GM18499 (cell line): ENCODE measurements at regions not wholly inside any gene's neighbourhood (a gene's known extent, or its start where the extent isn't known, plus 50 kb on each side); places are given as distances from the start of the nearest gene placed in this dataset.

Source experiments
- ATAC-seq: cut with Tn5 transposase; IDR thresholded peaks from one replicate; pipeline ENCODE4 v1.9.1; 2021; ENCODE audit warnings: moderate number of reproducible peaks; ENCODE audit not compliant: insufficient read depth, unreplicated experiment

DNA sequence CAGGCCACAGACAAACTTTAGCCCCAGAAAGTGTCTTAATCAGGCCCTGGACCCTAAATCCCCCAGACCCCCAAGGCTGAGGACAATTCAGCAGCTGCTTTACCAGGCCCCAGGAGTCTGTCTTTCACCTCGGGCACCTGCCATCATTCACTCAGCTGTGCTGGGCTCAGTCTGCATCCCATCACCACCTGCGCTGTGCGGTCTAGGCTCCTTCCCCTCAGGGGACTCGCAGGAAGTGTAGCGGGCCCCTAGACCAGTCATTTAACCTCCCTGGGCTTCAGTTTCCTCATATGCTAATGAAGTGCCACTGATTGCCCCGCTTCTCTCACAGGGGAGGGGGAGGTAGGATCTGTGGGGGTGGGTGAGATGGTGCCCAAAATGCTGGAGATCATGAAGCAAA lies 76.4 kb upstream of the ZMIZ1 start:
- ATAC-seq = no peak

DNA sequence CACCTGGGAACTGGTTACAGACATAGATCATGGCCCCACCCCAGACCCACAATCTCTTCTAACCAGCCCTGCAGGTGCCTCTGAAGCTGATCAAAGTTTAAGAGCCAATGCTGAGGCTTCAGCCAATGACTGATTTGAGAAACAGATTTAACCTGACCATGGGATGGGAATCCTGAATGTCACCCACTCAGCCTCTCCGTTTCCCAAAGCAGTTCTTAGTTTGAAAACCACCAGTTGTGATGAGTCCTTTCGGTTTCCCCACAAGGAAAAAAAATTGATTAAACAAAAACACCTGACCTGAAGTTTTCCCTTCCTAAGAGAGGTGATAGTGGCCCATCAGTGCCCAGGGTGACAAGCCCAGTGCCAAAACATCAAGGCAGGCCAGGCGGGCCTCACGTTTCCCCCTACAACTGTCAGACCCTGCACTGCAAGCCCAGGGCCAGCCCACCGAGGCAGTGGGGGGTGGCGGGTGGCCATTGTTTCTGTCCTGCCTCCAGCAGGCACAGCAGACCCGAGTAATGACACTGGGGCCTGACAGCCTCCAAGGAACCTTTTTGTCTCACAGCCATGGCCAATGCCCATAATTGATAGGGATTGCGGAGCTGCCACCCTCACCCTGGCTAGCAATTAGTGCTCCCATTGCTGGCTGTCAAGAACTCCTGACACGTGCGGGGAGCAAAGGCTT lies 75.4 kb upstream of the ZMIZ1 start:
- ATAC-seq = no peak

DNA sequence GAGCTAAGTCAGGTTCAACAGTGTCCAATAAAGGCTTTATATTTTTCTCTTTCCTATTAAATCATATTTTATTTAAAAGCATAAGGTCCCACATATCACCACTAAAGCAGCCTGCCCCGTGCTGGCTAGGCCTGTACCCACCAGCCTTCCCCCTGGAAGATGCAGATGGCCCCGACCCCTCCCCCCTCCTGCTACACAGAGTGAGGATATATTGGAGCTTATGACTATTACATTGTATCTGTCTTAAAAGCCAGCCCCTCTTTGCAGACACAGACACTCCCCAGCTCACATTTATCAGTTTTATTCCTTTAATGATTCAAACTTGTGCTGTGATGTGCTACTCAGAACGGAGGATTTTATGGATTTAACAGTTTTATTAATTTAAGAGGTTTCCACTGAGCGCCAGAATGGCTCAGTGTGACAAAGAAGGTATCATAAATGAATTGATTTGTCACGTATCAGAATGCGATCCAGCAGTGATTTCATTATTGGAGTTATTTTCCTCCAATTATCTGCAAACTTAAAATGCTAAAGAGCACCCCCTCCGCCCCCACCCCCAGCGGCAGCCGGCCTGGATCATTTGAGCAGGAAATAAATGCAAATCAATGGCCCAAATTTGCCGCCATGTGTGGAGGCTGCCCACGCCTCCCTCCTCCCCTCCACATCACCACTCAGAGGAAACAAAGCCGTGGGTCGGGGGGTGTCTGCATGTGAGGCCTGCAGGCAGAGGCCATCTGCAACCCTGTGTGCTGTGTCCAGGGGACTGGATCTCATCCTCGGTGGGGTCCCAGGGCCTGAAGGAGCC lies 72.6 kb upstream of the ZMIZ1 start:
- no peak for ATAC-seq

DNA sequence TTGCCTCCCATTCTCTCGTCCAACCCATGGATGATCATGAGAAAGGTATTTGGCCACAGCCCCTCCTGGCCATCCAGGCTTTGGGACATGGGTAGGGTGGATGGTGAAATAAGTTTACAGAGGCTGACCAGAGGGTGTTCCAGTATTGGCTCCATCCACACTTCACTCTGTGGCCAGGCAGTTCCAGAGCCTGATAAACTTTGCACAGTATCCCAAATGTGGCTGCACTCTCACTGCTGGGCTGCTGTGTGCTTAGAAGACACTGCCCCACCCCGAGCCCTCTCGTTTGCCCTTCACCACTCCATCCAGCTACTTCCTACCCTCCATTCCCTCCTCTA lies 72.0 kb upstream of the ZMIZ1 start:
- ATAC-seq = no peak

DNA sequence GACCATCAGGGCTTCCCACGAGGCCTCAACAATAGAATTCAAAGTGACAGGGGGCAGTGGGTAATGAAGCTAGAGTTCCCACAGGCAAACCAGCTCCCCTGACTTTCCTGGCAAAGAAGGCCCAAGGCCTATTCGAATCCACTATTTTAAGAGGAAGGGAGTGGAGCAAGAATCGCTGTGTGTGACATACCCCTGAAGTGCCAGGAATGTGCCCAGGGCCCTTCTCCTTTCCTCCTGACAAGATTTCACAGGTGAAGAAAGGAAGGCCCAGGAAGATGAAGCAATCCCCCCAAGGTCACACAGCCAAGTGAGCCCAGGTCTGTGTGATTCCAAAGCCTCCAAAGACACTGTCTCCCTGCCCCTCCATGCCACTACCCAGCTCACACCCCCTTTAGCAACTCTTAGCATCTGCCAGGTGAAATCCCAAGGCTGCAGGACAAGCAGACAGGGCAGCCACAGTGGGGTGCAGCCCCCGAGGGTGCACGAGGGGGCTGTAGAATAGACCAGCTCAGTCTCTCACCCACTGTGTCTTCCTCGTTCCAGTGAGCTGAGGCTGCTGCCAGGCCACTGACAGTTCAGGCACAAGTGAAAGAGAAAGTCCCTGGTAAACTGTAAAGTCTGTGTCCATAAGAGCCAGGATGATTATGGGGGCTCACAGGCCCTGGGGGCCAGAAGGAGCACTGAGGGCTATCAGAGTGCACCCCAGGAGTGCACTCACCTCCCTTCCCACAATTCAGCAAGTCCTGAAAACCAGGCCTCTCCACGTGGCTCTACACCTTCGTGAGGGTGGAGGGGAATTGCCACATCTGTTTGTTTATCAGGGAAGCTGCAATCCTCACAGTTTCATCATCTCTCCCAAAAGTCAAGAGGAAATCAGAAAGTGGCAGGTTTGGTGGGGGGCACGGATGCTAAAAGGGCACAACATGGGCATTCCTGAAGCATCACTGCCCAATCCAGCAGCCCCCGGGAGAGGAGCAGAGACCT lies 70.8 kb upstream of the ZMIZ1 start:
- no peak for ATAC-seq

DNA sequence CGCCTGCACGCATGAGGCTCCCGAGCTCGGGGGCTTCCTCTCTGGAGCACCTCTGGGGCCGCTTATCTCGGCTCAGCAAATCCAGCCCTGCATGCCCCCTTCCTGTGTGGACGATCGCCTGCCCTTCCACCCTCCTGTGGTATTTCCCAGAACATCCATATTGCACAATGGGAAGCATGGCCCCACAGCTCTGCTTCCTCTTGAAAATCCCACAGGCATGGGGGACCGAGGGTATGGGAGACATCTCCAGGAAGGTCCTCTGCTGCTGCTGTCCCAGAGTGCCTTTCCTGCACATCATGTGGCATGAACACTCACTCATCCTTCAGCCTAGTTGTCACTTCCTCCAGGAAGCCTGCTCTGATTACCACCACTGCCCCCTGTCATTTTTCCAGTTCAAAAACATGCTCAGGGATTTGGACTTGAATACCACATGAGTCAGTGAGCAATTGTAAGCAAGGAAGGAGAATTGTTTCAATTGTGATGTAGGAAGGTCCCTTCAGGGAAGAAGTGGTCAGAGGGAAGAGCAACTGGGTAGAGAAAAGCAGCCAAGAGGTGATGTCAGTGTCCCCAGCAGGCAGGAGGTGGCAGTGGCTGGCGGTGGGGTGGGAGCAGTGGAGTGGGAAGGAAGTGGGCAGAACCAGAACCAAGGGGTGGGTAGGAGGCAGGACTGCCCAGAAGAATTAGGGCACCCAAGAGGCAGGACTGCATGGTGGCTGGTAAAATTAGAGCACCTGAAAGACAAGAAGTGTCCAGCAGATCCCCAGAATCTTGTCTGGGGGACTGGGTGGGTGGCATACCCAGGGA lies 67.5 kb upstream of the ZMIZ1 start:
- no peak for ATAC-seq

DNA sequence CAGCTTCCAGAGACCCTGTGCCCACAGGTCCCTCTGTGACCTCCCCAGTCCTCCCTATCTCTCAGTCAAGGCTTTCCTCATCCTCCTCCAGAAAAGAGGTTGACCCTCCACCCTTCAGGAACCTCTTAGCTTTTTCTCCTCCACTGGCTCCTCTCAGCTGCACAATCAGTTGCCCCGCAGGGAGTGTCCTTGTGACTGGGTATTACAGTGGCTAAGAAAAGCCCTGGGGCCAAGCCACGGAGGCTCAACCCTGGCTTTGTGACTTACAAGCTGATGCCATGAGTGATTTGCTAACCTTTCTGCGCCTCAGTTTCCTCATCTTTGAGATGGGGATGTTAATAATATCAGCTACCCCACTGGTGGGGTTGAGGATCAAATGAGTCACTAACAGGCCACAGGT lies 66.4 kb upstream of the ZMIZ1 start:
- ATAC-seq = no peak

DNA sequence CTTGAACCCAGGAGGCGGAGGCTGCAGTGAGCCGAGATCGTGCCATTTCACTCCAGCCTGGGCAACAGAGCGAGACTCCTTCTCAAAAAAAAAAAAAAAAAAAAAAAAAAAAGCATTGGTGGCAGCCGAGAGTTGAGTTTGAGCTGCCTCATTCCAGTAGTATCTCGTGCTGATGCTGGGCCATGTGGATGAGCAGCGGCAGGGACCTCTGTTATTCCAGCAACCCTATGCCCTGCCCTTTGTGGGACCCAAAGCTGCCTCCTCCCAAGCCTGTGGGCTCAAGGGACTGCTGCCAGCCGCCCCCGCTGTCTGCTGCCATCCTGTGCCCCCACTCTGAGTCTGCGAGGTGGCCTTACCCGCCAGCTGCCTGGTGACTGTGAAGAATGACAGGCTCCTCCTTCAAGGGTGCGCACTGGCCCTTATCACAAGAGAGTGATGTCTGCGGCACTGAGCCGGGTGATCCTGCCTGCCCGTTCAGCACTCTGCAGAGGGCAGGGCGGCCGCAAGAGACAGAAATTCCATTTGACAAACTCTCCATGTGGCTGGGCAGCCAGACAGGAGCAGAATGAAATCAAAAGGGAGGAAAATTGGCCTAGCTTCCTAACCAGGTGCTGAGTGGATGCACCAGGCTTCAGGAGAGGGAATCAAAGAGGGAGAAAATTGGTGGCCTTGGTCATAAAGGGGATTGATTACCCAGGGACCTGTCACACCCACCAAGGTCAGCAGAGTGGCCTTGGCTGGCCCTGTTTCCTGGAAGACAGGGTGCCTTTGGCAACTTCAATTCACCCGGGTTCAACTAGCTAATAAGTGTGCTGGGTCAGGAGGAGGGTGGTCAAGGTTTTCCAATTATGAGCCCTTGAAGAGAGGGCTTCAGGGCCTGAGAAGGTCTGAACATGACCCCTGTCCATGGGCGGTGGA lies 65.3 kb upstream of the ZMIZ1 start:
- no peak for ATAC-seq

DNA sequence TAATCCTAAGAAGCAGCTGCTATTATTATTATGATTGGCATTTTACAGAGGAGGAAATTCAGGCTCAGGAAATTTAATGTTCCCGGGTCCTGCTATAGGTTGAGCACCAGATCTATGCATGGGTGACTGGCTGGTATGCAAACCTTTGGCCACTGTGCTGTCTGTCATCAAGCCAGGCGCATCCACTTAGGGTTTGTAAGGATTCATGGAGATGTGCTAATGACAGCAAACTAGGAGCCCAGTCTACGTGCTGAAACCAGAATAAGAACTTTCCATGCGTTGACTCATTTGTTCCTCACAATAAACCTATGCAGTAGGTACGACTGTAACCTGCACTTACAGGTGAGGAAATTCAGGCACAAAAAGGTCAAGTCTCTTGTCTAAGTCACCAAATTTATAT lies 64.5 kb upstream of the ZMIZ1 start:
- ATAC-seq = no peak

DNA sequence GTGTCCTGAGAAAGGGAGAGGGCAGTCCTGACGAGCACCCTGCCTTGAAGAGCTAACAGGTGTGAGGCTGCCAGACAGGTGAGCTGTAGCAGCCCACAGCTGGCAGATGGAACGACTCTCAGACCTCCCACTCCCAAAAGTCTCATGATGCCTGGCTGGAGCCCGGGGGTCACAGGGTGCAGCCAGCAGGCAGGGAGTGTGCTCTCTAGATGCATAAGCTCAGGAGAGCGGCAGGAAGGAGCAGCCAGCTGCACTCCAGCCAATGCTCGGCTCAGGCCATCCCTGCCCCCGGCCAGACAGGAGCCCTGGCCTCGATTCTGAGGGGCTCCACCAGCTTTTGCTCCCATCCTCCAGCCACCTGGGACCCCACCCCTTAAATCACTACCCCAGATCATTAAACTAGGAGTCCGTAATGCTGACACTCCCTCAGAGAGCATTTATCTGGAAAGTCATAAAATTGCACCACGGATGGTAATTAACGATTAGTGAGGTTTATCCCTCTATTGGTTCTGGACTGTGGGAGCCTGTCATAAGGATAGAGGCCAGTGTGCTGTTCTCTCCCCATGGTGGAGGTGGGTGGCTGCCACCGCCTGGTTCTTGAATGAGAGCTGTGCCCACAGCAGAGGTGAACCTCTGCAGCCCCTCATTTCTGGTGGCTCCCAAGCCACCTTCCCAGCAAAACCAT lies 63.5 kb upstream of the ZMIZ1 start:
- ATAC-seq = no peak

DNA sequence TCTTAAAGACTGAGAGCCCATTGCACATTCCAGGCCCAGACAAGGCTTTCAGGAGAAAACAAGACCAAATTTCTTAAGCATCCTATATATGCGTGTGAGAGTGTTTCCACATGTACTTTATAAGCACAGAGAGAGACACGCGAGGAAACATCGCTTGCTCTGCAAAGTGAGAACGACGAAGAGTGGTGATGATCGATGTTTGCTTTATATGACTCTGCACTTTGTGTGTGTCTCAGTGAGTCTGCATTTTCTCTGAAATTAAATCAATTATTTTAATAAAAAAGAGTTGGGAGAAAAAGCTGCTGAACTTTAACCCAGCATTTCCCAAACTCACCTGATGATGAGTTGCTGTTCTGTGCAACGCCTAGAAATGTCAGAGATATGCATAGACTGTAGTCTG lies 61.7 kb upstream of the ZMIZ1 start:
- no peak for ATAC-seq

DNA sequence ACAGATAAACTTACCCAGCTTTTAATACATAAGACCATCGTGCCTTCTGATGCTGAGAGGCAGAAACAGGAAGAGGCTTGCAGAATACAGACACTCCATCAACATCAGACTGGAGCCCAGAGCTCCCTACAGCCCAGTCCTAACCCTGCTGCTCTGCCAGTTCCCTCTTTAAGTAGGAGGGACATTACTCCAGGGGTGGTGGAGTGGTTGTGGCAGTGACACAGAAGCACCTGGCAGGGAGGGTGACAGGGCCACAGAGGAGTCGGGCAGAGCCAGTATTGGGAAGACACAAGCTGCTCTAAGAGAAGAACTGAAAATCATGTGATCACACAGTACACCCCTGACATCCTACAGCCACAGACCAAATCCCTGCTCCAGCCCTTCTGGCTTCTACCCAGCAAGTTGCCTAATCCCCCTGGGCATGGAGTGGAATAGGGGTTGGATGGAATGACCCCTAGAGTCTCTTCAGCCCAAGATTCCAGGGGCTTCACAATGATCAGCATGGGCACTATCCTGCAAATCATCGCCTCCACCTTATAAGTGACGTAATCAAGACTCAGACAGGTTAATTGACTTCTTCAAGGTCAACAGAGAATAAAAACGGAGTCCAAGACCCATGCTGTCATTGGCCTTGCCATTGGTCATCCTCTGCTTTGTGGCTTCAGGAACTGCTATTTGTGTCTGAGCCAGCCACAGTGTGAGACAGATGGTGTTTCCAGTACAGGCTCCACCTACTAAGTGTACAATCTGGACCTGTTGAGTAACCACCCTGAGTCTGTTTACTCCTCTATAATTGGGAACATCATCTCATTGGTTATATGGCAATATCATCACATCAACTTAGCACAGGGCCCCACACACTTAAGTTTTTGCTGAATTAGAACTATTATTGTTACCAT lies 61.1 kb upstream of the ZMIZ1 start:
- no peak for ATAC-seq

DNA sequence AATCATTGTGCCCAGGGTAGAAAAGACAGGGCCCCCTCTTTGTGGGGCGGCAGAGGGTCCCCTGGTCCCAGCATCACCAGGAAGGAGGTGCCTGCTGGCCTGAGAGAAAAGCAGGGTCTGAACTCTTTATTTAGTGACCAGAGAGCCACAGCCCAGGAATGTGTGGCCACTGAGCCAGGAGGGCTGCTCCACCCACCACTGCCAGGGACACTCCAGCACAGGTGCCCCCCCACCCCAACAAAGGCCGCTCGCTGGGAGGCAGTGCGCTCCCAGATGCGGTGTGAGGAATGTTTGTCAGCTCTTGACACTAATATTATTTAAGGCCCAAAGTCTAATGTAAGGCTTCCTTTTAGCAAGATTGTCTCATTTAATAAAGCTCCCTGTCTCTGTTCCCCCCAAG lies 59.6 kb upstream of the ZMIZ1 start:
- no peak for ATAC-seq

DNA sequence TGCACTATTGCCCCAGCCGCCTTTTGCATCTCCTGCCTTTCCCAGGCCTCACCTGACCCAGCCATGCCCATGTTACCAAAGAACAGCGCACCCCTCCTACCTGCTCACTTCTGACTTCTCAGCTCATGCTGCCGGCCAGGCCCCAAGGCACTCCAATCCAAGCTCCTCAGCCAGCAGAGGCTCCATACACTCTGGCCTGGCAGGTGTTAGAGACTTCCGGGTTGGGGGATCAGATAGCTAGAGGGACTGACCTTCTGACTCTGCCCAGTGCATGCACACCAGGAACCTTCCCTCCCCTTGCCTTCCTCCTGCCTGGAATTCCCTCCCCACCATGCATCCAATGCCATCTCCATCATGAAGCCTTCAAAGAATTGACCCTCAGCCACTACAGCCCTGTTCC lies 56.2 kb upstream of the ZMIZ1 start:
- no peak for ATAC-seq

DNA sequence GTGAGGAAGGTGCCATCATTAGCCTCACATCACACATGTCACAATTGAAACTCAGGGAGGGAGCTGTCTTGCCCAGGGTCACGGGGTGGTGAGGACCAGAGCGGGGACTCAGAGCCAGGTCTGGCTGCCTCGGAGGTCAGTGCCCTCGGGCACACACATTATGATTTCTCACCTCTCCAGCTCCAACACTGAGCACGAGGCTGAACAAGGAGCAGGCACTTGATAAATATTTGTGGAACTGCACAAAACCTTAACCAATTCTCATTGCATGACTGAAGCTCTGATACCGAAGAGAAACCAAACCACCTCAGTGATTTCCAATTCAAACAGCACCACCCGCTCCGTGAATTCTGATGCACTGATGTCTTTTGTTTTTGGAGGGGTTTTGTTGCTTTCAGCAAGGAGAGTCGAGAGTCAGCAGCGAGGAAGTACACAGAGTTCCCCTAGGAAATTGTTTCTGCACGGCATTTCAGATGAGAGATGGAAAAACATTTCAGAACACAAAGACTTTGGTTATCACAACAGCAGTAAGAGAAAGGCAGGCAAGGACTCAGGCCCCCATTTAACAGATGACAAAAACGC lies 55.3 kb upstream of the ZMIZ1 start:
- no peak for ATAC-seq

DNA sequence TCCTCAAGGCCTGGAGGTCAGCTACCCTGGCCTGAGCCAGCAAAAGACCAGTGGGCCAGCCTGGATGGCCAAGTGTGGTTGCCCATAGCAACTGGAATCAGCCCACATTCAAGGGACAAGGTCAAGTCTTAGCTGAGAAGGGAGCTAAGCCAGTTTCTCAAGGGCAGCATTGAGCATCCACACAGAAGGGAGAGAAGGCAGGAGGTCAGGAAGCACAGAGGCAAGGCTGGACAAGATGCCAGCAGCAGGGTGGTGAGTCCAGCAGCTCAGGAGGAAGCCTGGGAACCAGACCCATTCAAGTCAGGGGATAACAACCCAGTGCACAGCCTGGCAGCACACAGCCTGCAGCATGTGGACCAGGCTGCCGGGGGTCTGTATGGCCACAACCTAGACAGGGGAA lies 54.0 kb upstream of the ZMIZ1 start:
- no peak for ATAC-seq

DNA sequence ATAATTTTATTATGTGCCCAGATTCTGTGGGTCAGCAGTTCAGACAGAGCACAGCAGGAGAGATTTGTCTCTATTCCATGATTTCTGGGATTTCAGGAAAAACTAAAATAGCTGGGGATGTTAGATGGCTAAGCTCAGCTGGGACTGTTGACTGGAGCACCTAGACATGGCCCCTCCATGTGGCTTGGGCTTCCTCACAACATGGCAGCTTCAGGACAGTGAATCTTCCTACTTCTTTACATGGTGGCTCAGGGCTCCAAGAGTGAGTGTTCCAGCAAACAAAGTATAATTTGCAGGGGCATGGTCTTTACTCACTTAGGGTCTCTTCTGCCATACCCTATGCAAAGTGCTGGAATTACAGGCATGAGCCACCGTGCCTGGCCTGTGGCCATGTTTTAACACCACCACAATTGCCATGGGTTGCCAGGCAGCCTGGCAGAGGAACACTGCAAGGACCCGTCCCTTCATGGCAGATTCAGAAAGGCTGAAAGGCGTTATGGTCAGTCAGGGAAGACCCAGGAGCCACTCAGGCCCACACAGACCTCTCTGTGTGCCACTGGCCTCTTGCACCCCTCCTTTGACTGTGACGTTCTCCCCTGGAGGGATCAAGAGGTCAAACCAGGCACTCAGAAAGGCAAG lies 50.8 kb upstream of the ZMIZ1 start:
- no peak for ATAC-seq
